DND-41 (cell line): ENCODE measurements at regions not wholly inside any gene's neighbourhood (a gene's known extent, or its start where the extent isn't known, plus 50 kb on each side); places are given as distances from the start of the nearest gene placed in this dataset.
A peak's percentile ranks its signal among the peaks of the same experiment; 100 is the strongest.

Experiments used
- ATAC-seq: fragments of 200-7000 bp; cut with Tn5 transposase; 3 replicates; pipeline ENCODE4 v1.9.1; 2021; ENCODE audit warnings: low read depth; ENCODE audit not compliant: insufficient read depth
- DNase-seq: peaks from one replicate; pipeline ENCODE4 v3.0.0-alpha.2; 2020
- H2AFZ ChIP-seq: 2 replicates; pipeline ENCODE4 v1.6.0; 2012; ENCODE audit warnings: low read depth, low read length
- H3K27ac ChIP-seq: 2 replicates; pipeline ENCODE4 v1.5.1; 2012; ENCODE audit warnings: low read length, inconsistent platforms
- H3K27me3 ChIP-seq: fragments of 200-600 bp; sonication (generic); 2 replicates; pipeline ENCODE4 v1.6.0; 2012; ENCODE audit warnings: low read length, mild to moderate bottlenecking, inconsistent platforms; ENCODE audit not compliant: insufficient read depth, poor library complexity
- H3K36me3 ChIP-seq: 2 replicates; pipeline ENCODE4 v1.5.1; 2012; ENCODE audit warnings: low read length, inconsistent platforms; ENCODE audit not compliant: insufficient read depth
- H3K4me1 ChIP-seq: 2 replicates; pipeline ENCODE4 v1.5.1; 2012; ENCODE audit warnings: mild to moderate bottlenecking, low read length; ENCODE audit not compliant: insufficient read depth
- H3K4me2 ChIP-seq: 2 replicates; pipeline ENCODE4 v1.6.0; 2012; ENCODE audit warnings: mild to moderate bottlenecking, moderate library complexity, low read length, inconsistent platforms; ENCODE audit not compliant: insufficient read depth
- H3K4me3 ChIP-seq, 2 experiments: fragments of 200-600 bp in 1 of 2; shearing (Covaris generic) in 1 of 2; 2 replicates each; pipeline ENCODE4 v1.5.1; 2012 to 2016; ENCODE audit warnings: inconsistent platforms in 2 of 2, low read length in 2 of 2, mild to moderate bottlenecking in 2 of 2, low read depth in 1 of 2, moderate library complexity in 1 of 2
- H3K79me2 ChIP-seq: 2 replicates; pipeline ENCODE4 v1.6.0; 2012; ENCODE audit warnings: low read length, inconsistent platforms; ENCODE audit not compliant: insufficient read depth
- H3K9ac ChIP-seq: 2 replicates; pipeline ENCODE4 v1.6.0; 2012; ENCODE audit warnings: low read depth, mild to moderate bottlenecking, inconsistent platforms, low read length, moderate library complexity
- H3K9me3 ChIP-seq: 2 replicates; pipeline ENCODE4 v1.5.1; 2012; ENCODE audit warnings: low read length, moderate library complexity, mild to moderate bottlenecking, inconsistent platforms; ENCODE audit not compliant: insufficient read depth, severe bottlenecking
- H4K20me1 ChIP-seq: 2 replicates; pipeline ENCODE4 v1.6.0; 2012; ENCODE audit warnings: low read length; ENCODE audit not compliant: insufficient read depth
- EZH2 ChIP-seq: IDR thresholded peaks from 3 replicates; pipeline ENCODE4 v1.6.1; 2012; ENCODE audit warnings: borderline replicate concordance, low read depth, mild to moderate bottlenecking, moderate library complexity, low read length, inconsistent platforms; ENCODE audit not compliant: severe bottlenecking
- TF ChIP-seq, protein P1 (sequence below): IDR thresholded peaks from 2 replicates; pipeline ENCODE4 v1.5.1; 2012; ENCODE audit warnings: borderline replicate concordance, low read length, moderate library complexity, mild to moderate bottlenecking; ENCODE audit not compliant: poor library complexity, severe bottlenecking; ENCODE audit errors: extremely low read depth

- Histone ChIP-seq H3K79me2 (peaks cover 1% of the 10 kb centered on the region; the same call in 1 of the 2 replicates), H3K4me2 (no peak overlapping the region), H3K4me3 (no peak overlapping the region), H3K36me3 (peaks cover 40% of the 10 kb centered on the region), H3K27ac (no peak overlapping the region), H3K9me3 (no peaks in the 10 kb centered on the region), H3K9ac (no peak overlapping the region), H4K20me1 (peaks cover 36% of the 10 kb centered on the region), H3K27me3 (no peaks in the 10 kb centered on the region), H3K4me1 (no peaks in the 10 kb centered on the region), H2AFZ (no peak overlapping the region)
- TF ChIP-seq, protein P1, sequence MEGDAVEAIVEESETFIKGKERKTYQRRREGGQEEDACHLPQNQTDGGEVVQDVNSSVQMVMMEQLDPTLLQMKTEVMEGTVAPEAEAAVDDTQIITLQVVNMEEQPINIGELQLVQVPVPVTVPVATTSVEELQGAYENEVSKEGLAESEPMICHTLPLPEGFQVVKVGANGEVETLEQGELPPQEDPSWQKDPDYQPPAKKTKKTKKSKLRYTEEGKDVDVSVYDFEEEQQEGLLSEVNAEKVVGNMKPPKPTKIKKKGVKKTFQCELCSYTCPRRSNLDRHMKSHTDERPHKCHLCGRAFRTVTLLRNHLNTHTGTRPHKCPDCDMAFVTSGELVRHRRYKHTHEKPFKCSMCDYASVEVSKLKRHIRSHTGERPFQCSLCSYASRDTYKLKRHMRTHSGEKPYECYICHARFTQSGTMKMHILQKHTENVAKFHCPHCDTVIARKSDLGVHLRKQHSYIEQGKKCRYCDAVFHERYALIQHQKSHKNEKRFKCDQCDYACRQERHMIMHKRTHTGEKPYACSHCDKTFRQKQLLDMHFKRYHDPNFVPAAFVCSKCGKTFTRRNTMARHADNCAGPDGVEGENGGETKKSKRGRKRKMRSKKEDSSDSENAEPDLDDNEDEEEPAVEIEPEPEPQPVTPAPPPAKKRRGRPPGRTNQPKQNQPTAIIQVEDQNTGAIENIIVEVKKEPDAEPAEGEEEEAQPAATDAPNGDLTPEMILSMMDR: peak; percentile 97
- no peak for TF ChIP-seq EZH2
- DNase-seq (peak; percentile 77), ATAC-seq (peak; percentile 90)
These were observed 142.9 kb downstream of the CRYBB2 start for GRCh38 chr22:25362215-25362882.

DNA sequence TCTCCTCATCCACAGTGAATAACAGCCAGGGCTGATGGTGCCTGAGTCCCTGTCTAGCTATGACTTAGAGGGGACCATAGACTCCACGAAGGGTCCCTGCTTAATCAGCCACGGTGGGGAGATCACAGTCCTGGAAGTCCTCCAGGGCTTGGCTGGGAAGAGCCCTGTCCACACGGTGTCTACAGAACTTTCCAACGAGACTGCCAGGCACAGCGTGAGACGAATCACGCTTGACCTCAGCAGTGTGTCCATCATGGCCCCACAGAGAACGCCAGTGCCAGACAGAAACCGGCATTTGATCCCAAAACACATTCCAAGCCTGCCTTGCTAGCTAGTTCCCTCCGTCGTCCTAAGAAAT is 143.4 kb downstream of the CRYBB2 start:
- Histone ChIP-seq H3K27me3 (no peaks in the 10 kb centered on the region), H3K9ac (no peak overlapping the region), H3K4me1 (no peaks in the 10 kb centered on the region), H3K9me3 (no peaks in the 10 kb centered on the region), H3K36me3 (peaks cover 35% of the 10 kb centered on the region), H2AFZ (no peak overlapping the region), H3K4me3 (no peak overlapping the region), H3K27ac (no peak overlapping the region), H3K79me2 (peaks cover 3% of the 10 kb centered on the region; the same call in 1 of the 2 replicates), H4K20me1 (peaks cover 38% of the 10 kb centered on the region), H3K4me2 (no peak overlapping the region)
- TF ChIP-seq, protein P1: no peak
- TF ChIP-seq EZH2: no peak
- ATAC-seq (no peak), DNase-seq (no peak)

- Histone ChIP-seq H3K79me2 (peaks cover 3% of the 10 kb centered on the region; the same call in 1 of the 2 replicates), H3K27ac (no peak overlapping the region), H2AFZ (no peak overlapping the region), H3K4me1 (no peaks in the 10 kb centered on the region), H3K4me3 (no peak overlapping the region), H3K9me3 (no peaks in the 10 kb centered on the region), H4K20me1 (peaks cover 34% of the 10 kb centered on the region), H3K27me3 (no peaks in the 10 kb centered on the region), H3K36me3 (peaks cover 28% of the 10 kb centered on the region), H3K4me2 (no peak overlapping the region), H3K9ac (no peak overlapping the region)
- no peak for TF ChIP-seq EZH2
- TF ChIP-seq, protein P1: no peak
- ATAC-seq: no peak
- no peak for DNase-seq
These were observed 144.0 kb downstream of the CRYBB2 start for GRCh38 chr22:25363474-25363873.
